Transverse colon (tissue), 4 donors: ENCODE measurements at regions not wholly inside any gene's neighbourhood (a gene's known extent, or its start where the extent isn't known, plus 50 kb on each side); places are given as distances from the start of the nearest gene placed in this dataset.

ENCODE experiments used
- DNase-seq: peaks from one replicate; pipeline ENCODE4 v3.0.0-alpha.2; 2019
- H3K27ac ChIP-seq, 4 donors: fragments of 200-600 bp; sonication (generic); 2 replicates each; pipeline ENCODE4 v1.5.1; 2016 to 2018; ENCODE audit warnings: inconsistent platforms in 4 of 4
- H3K27me3 ChIP-seq: fragments of 200-600 bp; sonication (generic); 2 replicates; pipeline ENCODE4 v1.5.1; 2017; ENCODE audit warnings: inconsistent platforms
- H3K36me3 ChIP-seq, 4 donors: fragments of 200-600 bp; sonication (generic); 2 replicates each; pipeline ENCODE4 v1.5.1; 2017 to 2019; ENCODE audit warnings: inconsistent platforms in 4 of 4
- H3K4me1 ChIP-seq, 4 donors: fragments of 200-600 bp; sonication (generic); 2 replicates each; pipeline ENCODE4 v1.5.1; 2017 to 2020; ENCODE audit warnings: inconsistent platforms in 4 of 4
- H3K4me3 ChIP-seq, 4 donors: fragments of 200-600 bp; sonication (generic); 1 replicate in 1 of 4; 2 replicates in 3 of 4; pipeline versions ENCODE4 v1.5.1 to v1.6.1; 2017 to 2019; ENCODE audit warnings: inconsistent platforms in 4 of 4
- H3K9me3 ChIP-seq, 2 donors: fragments of 200-600 bp; sonication (generic); 2 replicates each; pipeline ENCODE4 v1.5.1; 2017 to 2019; ENCODE audit warnings: inconsistent platforms in 2 of 2
- EP300 ChIP-seq: sonication (generic); formaldehyde crosslinking; IDR thresholded peaks from one replicate; pipeline ENCODE4 v1.6.1; 2017; ENCODE audit warnings: antibody characterized with exemption, low read depth
- POLR2A ChIP-seq: fragments of 450-650 bp; IDR thresholded peaks from one replicate; pipeline ENCODE4 v1.6.1; 2016; ENCODE audit warnings: antibody characterized with exemption, mild to moderate bottlenecking, moderate library complexity
- POLR2AphosphoS5 ChIP-seq, 3 donors: sonication (generic); formaldehyde crosslinking; IDR thresholded peaks; one replicate each; pipeline ENCODE4 v1.6.1; 2016; ENCODE audit warnings: antibody characterized with exemption in 3 of 3
- WGBS, 2 donors: methylation state at CpG; one replicate each; pipeline ENCODE4 v1.1.5; 2018; ENCODE audit warnings: low coverage in 1 of 2; 5-methylcytosine and 5-hydroxymethylcytosine counted together
- in situ Hi-C, 4 donors: fragments of 200-750 bp; cut with MboI; loops; one replicate each; pipeline versions ENCODE4 v1.15.0 to v1.15.1; 2017; ENCODE audit warnings: low sequenced_read_pairs in 3 of 4, low pct_ligation_motif_present in 1 of 4, low pct_unique_long_range_greater_than_20kb in 1 of 4
- intact Hi-C: fragments of 100-400 bp; cut with DNase I; formaldehyde crosslinking; loops from one replicate; pipeline ENCODE4 v1.15.1; 2023; ENCODE audit warnings: low total_unique reads
- TF ChIP-seq, protein P1 (sequence below), 5 experiments: fragments of 200-600 bp in 3 of 5; fragments of 450-650 bp in 2 of 5; sonication (generic) in 3 of 5; IDR thresholded peaks; 1 replicate in 2 of 5; 2 replicates in 3 of 5; pipeline ENCODE4 v1.5.1; 2016 to 2017; ENCODE audit warnings: antibody characterized with exemption in 5 of 5, inconsistent platforms in 3 of 5, mild to moderate bottlenecking in 2 of 5, moderate library complexity in 1 of 5

GRCh38 chr7:115223959-115224358 is 302.1 kb downstream of the MDFIC start:
- no peak for TF ChIP-seq EP300
- TF ChIP-seq, protein P1, sequence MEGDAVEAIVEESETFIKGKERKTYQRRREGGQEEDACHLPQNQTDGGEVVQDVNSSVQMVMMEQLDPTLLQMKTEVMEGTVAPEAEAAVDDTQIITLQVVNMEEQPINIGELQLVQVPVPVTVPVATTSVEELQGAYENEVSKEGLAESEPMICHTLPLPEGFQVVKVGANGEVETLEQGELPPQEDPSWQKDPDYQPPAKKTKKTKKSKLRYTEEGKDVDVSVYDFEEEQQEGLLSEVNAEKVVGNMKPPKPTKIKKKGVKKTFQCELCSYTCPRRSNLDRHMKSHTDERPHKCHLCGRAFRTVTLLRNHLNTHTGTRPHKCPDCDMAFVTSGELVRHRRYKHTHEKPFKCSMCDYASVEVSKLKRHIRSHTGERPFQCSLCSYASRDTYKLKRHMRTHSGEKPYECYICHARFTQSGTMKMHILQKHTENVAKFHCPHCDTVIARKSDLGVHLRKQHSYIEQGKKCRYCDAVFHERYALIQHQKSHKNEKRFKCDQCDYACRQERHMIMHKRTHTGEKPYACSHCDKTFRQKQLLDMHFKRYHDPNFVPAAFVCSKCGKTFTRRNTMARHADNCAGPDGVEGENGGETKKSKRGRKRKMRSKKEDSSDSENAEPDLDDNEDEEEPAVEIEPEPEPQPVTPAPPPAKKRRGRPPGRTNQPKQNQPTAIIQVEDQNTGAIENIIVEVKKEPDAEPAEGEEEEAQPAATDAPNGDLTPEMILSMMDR (IDR thresholded peaks at IDR 0.05): no peak
- TF ChIP-seq POLR2A: no peak
- TF ChIP-seq POLR2AphosphoS5 (IDR thresholded peaks at IDR 0.05): no peak
- no peaks in the 10 kb centered on the region for H3K27me3 ChIP-seq
- no peaks in the 10 kb centered on the region for H3K36me3 ChIP-seq
- in situ Hi-C loops (loop anchor here in 1 of 4 donors (25.0 kb wide), 1 partner anchor 362 kb away; no protein-coding TSS in a partner anchor), intact Hi-C loops (no loop called here)
- no peak overlapping the region for H3K27ac ChIP-seq
- WGBS, 2 donors: 71 to 77% methylated on average over 1 of the region's 1 CpG
- no peaks in the 10 kb centered on the region for H3K9me3 ChIP-seq
- no peaks in the 10 kb centered on the region for H3K4me1 ChIP-seq
- no peak for DNase-seq
- H3K4me3 ChIP-seq: no peak overlapping the region

DNA sequence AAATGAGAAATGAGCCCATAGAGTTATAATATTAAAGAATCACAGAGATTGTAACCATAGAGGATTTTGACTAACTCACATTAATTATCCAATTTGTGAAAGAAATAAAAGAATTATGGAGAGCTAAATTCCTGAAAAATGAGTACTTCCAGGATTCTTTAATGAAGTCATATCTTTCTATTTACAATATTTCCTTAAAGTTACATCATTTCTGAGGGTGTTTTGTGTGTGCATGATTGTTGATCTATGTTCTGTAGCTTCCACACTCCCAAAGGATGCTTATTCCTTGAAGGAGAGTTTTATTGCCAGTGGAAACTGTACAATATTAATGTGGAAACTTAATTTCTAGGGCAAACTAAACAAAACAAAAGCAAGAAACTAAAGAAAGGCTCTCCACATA is 299.6 kb downstream of the MDFIC start:
- Histone ChIP-seq H3K27ac (no peak overlapping the region), H3K36me3 (no peaks in the 10 kb centered on the region), H3K4me3 (no peak overlapping the region), H3K27me3 (no peaks in the 10 kb centered on the region), H3K9me3 (no peaks in the 10 kb centered on the region), H3K4me1 (no peaks in the 10 kb centered on the region)
- no peak for DNase-seq
- no peak for TF ChIP-seq EP300
- TF ChIP-seq, protein P1 (IDR thresholded peaks at IDR 0.05): no peak
- TF ChIP-seq POLR2A: no peak
- TF ChIP-seq POLR2AphosphoS5 (IDR thresholded peaks at IDR 0.05): no peak
- in situ Hi-C loops: loop anchor here in 1 of 4 donors (25.0 kb wide), 1 partner anchor 359 kb away; no protein-coding TSS in a partner anchor
- intact Hi-C loops: no loop called here

GRCh38 chr7:115218076-115218475 is 296.2 kb downstream of the MDFIC start:
- H3K27ac ChIP-seq: no peak overlapping the region
- intact Hi-C loops: no loop called here
- no peak overlapping the region for H3K4me3 ChIP-seq
- DNase-seq: no peak
- in situ Hi-C loops: loop anchor here in 2 of 4 donors (10.0 to 25.0 kb wide), 2 partner anchors 353 to 356 kb away; no protein-coding TSS in a partner anchor
- TF ChIP-seq, protein P1 (IDR thresholded peaks at IDR 0.05): no peak
- no peak for TF ChIP-seq POLR2A
- no peak for TF ChIP-seq POLR2AphosphoS5 (IDR thresholded peaks at IDR 0.05)
- TF ChIP-seq EP300: no peak
- H3K27me3 ChIP-seq: no peaks in the 10 kb centered on the region
- WGBS, 2 donors: 96 to 100% methylated on average over 1 of the region's 1 CpG
- H3K4me1 ChIP-seq: no peaks in the 10 kb centered on the region
- no peaks in the 10 kb centered on the region for H3K9me3 ChIP-seq
- H3K36me3 ChIP-seq: no peaks in the 10 kb centered on the region

GRCh38 chr7:115217373-115217772 is 295.5 kb downstream of the MDFIC start:
- WGBS, 2 donors: 88 to 91% methylated on average over 1 of the region's 1 CpG
- no peak for DNase-seq
- no peak for TF ChIP-seq EP300
- TF ChIP-seq, protein P1 (IDR thresholded peaks at IDR 0.05): peak in 3 of 5 experiments; percentile 15 to 24 (median 18)
- H3K4me3 ChIP-seq: no peak overlapping the region
- no peaks in the 10 kb centered on the region for H3K36me3 ChIP-seq
- no peaks in the 10 kb centered on the region for H3K4me1 ChIP-seq
- intact Hi-C loops: no loop called here
- no peak overlapping the region for H3K27ac ChIP-seq
- no peaks in the 10 kb centered on the region for H3K9me3 ChIP-seq
- in situ Hi-C loops: loop anchor here in 2 of 4 donors (10.0 to 25.0 kb wide), 2 partner anchors 353 to 355 kb away; no protein-coding TSS in a partner anchor
- H3K27me3 ChIP-seq: no peaks in the 10 kb centered on the region
